Endothelial cell of hepatic sinusoid (primary cell): ENCODE measurements at regions not wholly inside any gene's neighbourhood (a gene's known extent, or its start where the extent isn't known, plus 50 kb on each side); places are given as distances from the start of the nearest gene placed in this dataset.

Source experiments
- in situ Hi-C: cut with HindIII; loops from 2 replicates; pipeline ENCODE4 v1.10.0; 2017; ENCODE audit warnings: low sequenced_read_pairs

GRCh38 chr5:98992552-98992951 lies 63.7 kb upstream of the CHD1 start:
- in situ Hi-C loops: no loop called here

- in situ Hi-C loops: no loop called here
Observed at GRCh38 chr5:98989727-98990126, 60.9 kb upstream of the CHD1 start.

- in situ Hi-C loops: no loop called here
Observed at GRCh38 chr5:98986587-98986986, 57.8 kb upstream of the CHD1 start.

- in situ Hi-C loops: loop anchor here (5.0 kb wide), 1 partner anchor 61 kb away; no protein-coding TSS in a partner anchor
Observed at GRCh38 chr5:98982880-98983279, 54.1 kb upstream of the CHD1 start.
